ENCODE measurements at regions not wholly inside any gene's neighbourhood (a gene's known extent, or its start where the extent isn't known, plus 50 kb on each side); places are given as distances from the start of the nearest gene placed in this dataset.

- no peak for TF ChIP-seq CTCF (IDR thresholded peaks at IDR 0.05)
- TF ChIP-seq POLR2A (IDR thresholded peaks at IDR 0.05) = no peak
Measured at GRCh38 chrX:120731386-120731785, 101.5 kb upstream of the C1GALT1C1 start.
